Hepatocyte (in vitro differentiated cells): ENCODE measurements at regions not wholly inside any gene's neighbourhood (a gene's known extent, or its start where the extent isn't known, plus 50 kb on each side); places are given as distances from the start of the nearest gene placed in this dataset.

Source experiments
- EZH2 ChIP-seq: fragments of 200-600 bp; sonication (generic); IDR thresholded peaks from 2 replicates; pipeline ENCODE4 v1.6.1; 2016; ENCODE audit warnings: antibody characterized with exemption, mild to moderate bottlenecking, borderline replicate concordance
- TF ChIP-seq, protein P1 (sequence below): fragments of 200-600 bp; sonication (generic); IDR thresholded peaks from 2 replicates; pipeline ENCODE4 v1.5.1; 2016; ENCODE audit warnings: antibody characterized with exemption, mild to moderate bottlenecking; ENCODE audit not compliant: poor library complexity

- TF ChIP-seq EZH2, result no peak
- TF ChIP-seq, protein P1, sequence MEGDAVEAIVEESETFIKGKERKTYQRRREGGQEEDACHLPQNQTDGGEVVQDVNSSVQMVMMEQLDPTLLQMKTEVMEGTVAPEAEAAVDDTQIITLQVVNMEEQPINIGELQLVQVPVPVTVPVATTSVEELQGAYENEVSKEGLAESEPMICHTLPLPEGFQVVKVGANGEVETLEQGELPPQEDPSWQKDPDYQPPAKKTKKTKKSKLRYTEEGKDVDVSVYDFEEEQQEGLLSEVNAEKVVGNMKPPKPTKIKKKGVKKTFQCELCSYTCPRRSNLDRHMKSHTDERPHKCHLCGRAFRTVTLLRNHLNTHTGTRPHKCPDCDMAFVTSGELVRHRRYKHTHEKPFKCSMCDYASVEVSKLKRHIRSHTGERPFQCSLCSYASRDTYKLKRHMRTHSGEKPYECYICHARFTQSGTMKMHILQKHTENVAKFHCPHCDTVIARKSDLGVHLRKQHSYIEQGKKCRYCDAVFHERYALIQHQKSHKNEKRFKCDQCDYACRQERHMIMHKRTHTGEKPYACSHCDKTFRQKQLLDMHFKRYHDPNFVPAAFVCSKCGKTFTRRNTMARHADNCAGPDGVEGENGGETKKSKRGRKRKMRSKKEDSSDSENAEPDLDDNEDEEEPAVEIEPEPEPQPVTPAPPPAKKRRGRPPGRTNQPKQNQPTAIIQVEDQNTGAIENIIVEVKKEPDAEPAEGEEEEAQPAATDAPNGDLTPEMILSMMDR, result no peak
Measured at GRCh38 chr2:78427170-78427569, 598.3 kb upstream of the REG3G start.
